ENCODE measurements at regions not wholly inside any gene's neighbourhood (a gene's known extent, or its start where the extent isn't known, plus 50 kb on each side); places are given as distances from the start of the nearest gene placed in this dataset.

DNA sequence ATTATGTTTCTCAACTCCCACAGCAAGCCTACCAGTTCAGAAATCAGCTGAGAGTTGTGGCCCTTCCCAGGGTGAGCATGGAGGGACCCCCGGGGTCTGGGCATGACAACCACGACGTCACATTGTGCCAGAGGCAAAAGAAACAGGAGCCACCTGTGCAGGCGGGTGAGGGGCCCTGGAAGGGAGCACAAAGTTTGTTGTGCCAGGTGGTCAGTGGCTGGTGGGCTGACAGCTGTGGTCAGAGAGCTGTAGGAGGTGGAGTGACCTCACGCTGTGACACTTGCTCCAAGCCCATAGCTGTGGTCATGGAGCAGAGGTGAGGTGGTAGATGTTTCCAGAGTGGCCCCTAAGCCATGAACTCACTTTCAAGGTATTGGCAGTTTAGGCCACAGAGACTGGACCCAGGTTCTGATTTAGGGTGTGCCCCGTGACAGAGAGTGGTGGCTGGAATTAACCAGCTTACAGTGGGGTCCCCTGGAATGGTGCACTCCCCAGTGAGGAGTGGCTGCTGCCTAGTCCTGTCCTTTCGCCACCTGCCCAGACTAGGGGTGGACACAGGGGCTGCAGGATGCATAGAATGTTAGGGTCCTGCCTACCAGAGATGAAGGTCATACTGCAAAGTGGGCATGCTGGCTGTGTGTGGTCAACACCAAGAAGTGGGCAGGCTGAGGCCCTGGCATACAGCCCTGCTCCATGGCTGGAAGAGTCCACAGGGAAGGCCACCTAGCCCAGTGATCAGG, 136.4 kb downstream of the GLI2 start:
- Histone ChIP-seq H3K4me1 (ENCODE audit: insufficient read depth) (peaks cover 21% of the 10 kb centered on the region), H3K9me3 (ENCODE audit: low read depth) (no peaks in the 10 kb centered on the region), H2AFZ (no peak overlapping the region), H3K4me2 (no peak overlapping the region), H3K36me3 (replicated peaks; ENCODE audit: insufficient read depth, low read depth) (no peaks in the 10 kb centered on the region), H4K20me1 (ENCODE audit: insufficient read depth, poor library complexity, severe bottlenecking) (no peaks in the 10 kb centered on the region), H3K9me2 (replicated peaks; ENCODE audit: insufficient read depth) (no peaks in the 10 kb centered on the region), H3K27me3 (no peaks in the 10 kb centered on the region), H3K79me2 (peaks cover 7% of the 10 kb centered on the region), H3K27ac (no peak overlapping the region), H3K4me3 (no peak overlapping the region)
- TF ChIP-seq, protein P1, sequence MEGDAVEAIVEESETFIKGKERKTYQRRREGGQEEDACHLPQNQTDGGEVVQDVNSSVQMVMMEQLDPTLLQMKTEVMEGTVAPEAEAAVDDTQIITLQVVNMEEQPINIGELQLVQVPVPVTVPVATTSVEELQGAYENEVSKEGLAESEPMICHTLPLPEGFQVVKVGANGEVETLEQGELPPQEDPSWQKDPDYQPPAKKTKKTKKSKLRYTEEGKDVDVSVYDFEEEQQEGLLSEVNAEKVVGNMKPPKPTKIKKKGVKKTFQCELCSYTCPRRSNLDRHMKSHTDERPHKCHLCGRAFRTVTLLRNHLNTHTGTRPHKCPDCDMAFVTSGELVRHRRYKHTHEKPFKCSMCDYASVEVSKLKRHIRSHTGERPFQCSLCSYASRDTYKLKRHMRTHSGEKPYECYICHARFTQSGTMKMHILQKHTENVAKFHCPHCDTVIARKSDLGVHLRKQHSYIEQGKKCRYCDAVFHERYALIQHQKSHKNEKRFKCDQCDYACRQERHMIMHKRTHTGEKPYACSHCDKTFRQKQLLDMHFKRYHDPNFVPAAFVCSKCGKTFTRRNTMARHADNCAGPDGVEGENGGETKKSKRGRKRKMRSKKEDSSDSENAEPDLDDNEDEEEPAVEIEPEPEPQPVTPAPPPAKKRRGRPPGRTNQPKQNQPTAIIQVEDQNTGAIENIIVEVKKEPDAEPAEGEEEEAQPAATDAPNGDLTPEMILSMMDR (IDR thresholded peaks at IDR 0.05; ENCODE audit: poor library complexity), result no peak
- TF ChIP-seq EZH2 (IDR thresholded peaks at IDR 0.05; ENCODE audit: borderline replicate concordance), result no peak
- no peak for TF ChIP-seq EZH2phosphoT487 (IDR thresholded peaks at IDR 0.05; ENCODE audit: low read depth, severe bottlenecking, unreplicated experiment)
- DNase-seq (ENCODE audit: low spot score), result no peak
- WGBS (ENCODE audit: low lambda C conversion rate, missing lambda C conversion rate), result 94% methylated on average over 7 of the region's 7 CpGs

DNA sequence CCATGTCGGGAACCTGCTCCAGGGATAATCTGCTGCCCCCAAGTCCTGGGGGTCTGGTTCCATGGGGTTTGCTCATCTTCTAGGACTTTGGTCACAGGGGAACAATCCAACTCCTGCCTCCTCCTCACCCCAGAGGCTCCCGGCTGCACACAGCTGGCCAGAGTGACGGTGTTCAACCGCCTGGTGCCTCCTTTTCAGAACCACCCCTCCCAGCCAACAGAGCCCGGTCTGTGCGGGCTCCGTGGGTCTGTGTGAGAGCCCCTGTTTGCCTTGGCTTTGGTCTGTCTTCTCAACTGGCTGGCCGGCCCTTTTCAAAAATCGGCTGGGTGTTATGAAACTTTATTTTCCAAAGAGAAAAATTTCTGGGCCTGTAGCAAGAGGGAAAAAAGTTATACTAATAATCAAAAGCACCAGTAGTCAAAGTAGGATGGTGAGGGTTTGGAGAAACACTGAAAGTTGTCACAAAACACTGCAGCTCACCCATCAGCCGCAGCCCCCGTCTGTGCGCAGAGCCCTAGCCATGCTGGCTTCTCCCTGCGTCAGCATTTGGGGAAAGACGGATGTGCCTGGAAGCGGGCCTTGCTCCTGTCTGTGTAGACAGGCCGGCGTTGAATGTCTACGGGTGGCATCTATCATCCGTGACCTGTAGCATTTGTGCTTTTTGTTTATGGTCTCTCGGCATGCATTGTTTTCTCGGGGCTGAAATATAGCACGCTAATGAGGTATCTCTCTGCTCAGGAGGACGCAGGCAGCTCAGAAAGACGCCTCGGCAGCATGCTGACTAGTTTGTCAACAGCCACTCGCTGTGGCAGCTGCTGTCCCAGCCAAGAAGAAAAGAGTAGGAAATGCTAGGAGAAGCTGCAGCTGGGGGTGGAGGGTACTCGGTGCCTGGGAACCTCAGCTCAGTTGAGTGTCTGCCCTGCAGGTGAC, 138.6 kb downstream of the GLI2 start:
- no peak overlapping the region for H3K27ac ChIP-seq
- no peak overlapping the region for H2AFZ ChIP-seq
- peaks cover 15% of the 10 kb centered on the region for H3K79me2 ChIP-seq
- no peaks in the 10 kb centered on the region for H3K9me2 ChIP-seq (replicated peaks; ENCODE audit: insufficient read depth)
- TF ChIP-seq, protein P1 (IDR thresholded peaks at IDR 0.05; ENCODE audit: poor library complexity), result no peak
- TF ChIP-seq EZH2phosphoT487 (IDR thresholded peaks at IDR 0.05; ENCODE audit: low read depth, severe bottlenecking, unreplicated experiment) (no peak), EZH2 (IDR thresholded peaks at IDR 0.05; ENCODE audit: borderline replicate concordance) (no peak)
- no peaks in the 10 kb centered on the region for H3K27me3 ChIP-seq
- no peak for DNase-seq (ENCODE audit: low spot score)
- H3K36me3 ChIP-seq (replicated peaks; ENCODE audit: insufficient read depth, low read depth), result no peaks in the 10 kb centered on the region
- H3K9me3 ChIP-seq (ENCODE audit: low read depth), result no peaks in the 10 kb centered on the region
- no peaks in the 10 kb centered on the region for H4K20me1 ChIP-seq (ENCODE audit: insufficient read depth, poor library complexity, severe bottlenecking)
- H3K4me1 ChIP-seq (ENCODE audit: insufficient read depth), result peaks cover 5% of the 10 kb centered on the region
- no peak overlapping the region for H3K4me3 ChIP-seq
- 85% methylated on average over 27 of the region's 27 CpGs for WGBS (ENCODE audit: low lambda C conversion rate, missing lambda C conversion rate)
- H3K4me2 ChIP-seq, result no peak overlapping the region

DNA sequence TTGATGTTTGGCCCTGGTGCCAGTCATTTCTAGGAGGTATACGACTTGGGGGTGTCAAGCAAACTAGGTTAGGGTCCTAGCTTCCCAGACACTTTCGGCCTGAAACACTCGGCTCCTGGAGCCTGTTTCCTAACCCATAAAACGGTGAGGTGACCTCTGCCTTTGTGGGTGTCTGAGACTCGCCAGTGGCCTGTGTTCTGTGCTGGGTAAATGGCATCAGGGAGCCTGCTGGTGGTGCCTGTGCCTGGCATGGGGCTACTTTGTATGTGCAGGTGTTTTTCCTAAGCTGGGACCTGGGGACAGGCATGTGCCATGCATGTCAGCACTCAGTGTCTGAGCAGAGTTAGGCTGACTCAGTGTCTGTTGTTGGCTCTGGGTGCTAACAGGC, 139.2 kb downstream of the GLI2 start:
- H2AFZ ChIP-seq, result no peak overlapping the region
- DNase-seq (ENCODE audit: low spot score), result no peak
- peaks cover 5% of the 10 kb centered on the region for H3K4me1 ChIP-seq (ENCODE audit: insufficient read depth)
- peaks cover 3% of the 10 kb centered on the region for H3K27me3 ChIP-seq
- H3K9me3 ChIP-seq (ENCODE audit: low read depth), result no peaks in the 10 kb centered on the region
- peak overlapping the region; percentile 32 for H3K27ac ChIP-seq
- H3K4me2 ChIP-seq, result no peak overlapping the region
- TF ChIP-seq EZH2phosphoT487 (IDR thresholded peaks at IDR 0.05; ENCODE audit: low read depth, severe bottlenecking, unreplicated experiment), result no peak
- H3K36me3 ChIP-seq (replicated peaks; ENCODE audit: insufficient read depth, low read depth), result no peaks in the 10 kb centered on the region
- 86% methylated on average over 5 of the region's 5 CpGs for WGBS (ENCODE audit: low lambda C conversion rate, missing lambda C conversion rate)
- no peak overlapping the region for H3K4me3 ChIP-seq
- peaks cover 15% of the 10 kb centered on the region for H3K79me2 ChIP-seq
- H3K9me2 ChIP-seq (replicated peaks; ENCODE audit: insufficient read depth), result no peaks in the 10 kb centered on the region
- no peaks in the 10 kb centered on the region for H4K20me1 ChIP-seq (ENCODE audit: insufficient read depth, poor library complexity, severe bottlenecking)

DNA sequence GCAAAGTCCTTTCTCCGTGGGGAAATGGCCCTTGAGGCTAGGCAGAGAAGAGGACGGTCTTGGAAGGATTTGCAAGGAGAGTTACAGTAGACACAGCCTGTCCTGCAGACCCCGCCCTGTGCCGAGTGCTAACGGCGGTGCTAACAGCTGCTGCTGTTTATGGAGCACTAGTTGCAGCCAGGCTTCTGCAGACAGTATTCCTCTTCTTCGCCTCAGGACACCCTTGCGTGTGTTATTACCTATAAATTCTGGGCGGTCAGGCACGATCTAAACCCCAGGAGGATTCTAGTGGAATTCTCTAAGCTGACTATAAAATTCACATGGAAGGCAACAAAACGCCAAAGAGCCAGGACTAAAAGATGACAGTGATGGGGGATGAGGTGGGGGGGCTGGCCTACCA, 139.8 kb downstream of the GLI2 start:
- Histone ChIP-seq H4K20me1 (ENCODE audit: insufficient read depth, poor library complexity, severe bottlenecking) (no peaks in the 10 kb centered on the region), H3K9me3 (ENCODE audit: low read depth) (no peaks in the 10 kb centered on the region), H3K27ac (peak overlapping the region; percentile 32), H3K4me2 (no peak overlapping the region), H3K79me2 (peaks cover 16% of the 10 kb centered on the region), H3K36me3 (replicated peaks; ENCODE audit: insufficient read depth, low read depth) (no peaks in the 10 kb centered on the region), H3K4me1 (ENCODE audit: insufficient read depth) (peaks cover 5% of the 10 kb centered on the region), H3K4me3 (no peak overlapping the region), H3K27me3 (peaks cover 5% of the 10 kb centered on the region), H2AFZ (no peak overlapping the region), H3K9me2 (replicated peaks; ENCODE audit: insufficient read depth) (no peaks in the 10 kb centered on the region)
- peak; percentile 39 for DNase-seq (ENCODE audit: low spot score)
- 51% methylated on average over 11 of the region's 11 CpGs for WGBS (ENCODE audit: low lambda C conversion rate, missing lambda C conversion rate)
- TF ChIP-seq EZH2phosphoT487 (IDR thresholded peaks at IDR 0.05; ENCODE audit: low read depth, severe bottlenecking, unreplicated experiment) (no peak), EZH2 (IDR thresholded peaks at IDR 0.05; ENCODE audit: borderline replicate concordance) (no peak)
- TF ChIP-seq, protein P1 (IDR thresholded peaks at IDR 0.05; ENCODE audit: poor library complexity), result no peak
